CD4-positive, alpha-beta T cell treated with Interleukin-4 for 1 hour (primary cell): ENCODE measurements at regions not wholly inside any gene's neighbourhood (a gene's known extent, or its start where the extent isn't known, plus 50 kb on each side); places are given as distances from the start of the nearest gene placed in this dataset.
A peak's percentile ranks its signal among the peaks of the same experiment; 100 is the strongest.
"Not testable (repeated sequence)": the region's sequence is repeated elsewhere in the genome, so short reads cannot be mapped to it uniquely, and the experiment has no call there.

Experiments
- DNase-seq, 2 donors: peaks; one replicate each; pipeline ENCODE4 v3.0.0-alpha.2; 2020 to 2022

- no peak for DNase-seq
Measured at GRCh38 chrX:77003956-77004355, 443.2 kb upstream of the FGF16 start.

- DNase-seq, result no peak
Measured at GRCh38 chrX:77009691-77010090, 437.5 kb upstream of the FGF16 start.

GRCh38 chrX:77014377-77015372 is 432.5 kb upstream of the FGF16 start:
- DNase-seq, result no peak

- no peak for DNase-seq
Measured at GRCh38 chrX:77017093-77017492, 430.1 kb upstream of the FGF16 start.

- DNase-seq, result not testable (repeated sequence)
Measured at GRCh38 chrX:77046180-77046810, 400.9 kb upstream of the FGF16 start.

GRCh38 chrX:77060572-77060971 is 386.6 kb upstream of the FGF16 start:
- no peak for DNase-seq

GRCh38 chrX:77061022-77061421 is 386.2 kb upstream of the FGF16 start:
- no peak for DNase-seq

- DNase-seq, result no peak
Measured at GRCh38 chrX:77061545-77061944, 385.6 kb upstream of the FGF16 start.

GRCh38 chrX:77065896-77066295 is 381.3 kb upstream of the FGF16 start:
- no peak for DNase-seq

GRCh38 chrX:77070202-77070918 is 376.8 kb upstream of the FGF16 start:
- no peak for DNase-seq

- no peak for DNase-seq
Measured at GRCh38 chrX:77076896-77077295, 370.3 kb upstream of the FGF16 start.

- not testable (repeated sequence) for DNase-seq
Measured at GRCh38 chrX:77081237-77081636, 366.0 kb upstream of the FGF16 start.

GRCh38 chrX:77085372-77085771 is 361.8 kb upstream of the FGF16 start:
- no peak for DNase-seq

GRCh38 chrX:77087529-77088169 is 359.5 kb upstream of the FGF16 start:
- DNase-seq, result no peak

GRCh38 chrX:77088233-77088632 is 359.0 kb upstream of the FGF16 start:
- DNase-seq, result no peak

GRCh38 chrX:77114501-77114900 is 332.7 kb upstream of the FGF16 start:
- DNase-seq, result no peak

- DNase-seq, result no peak
Measured at GRCh38 chrX:77118686-77119085, 328.5 kb upstream of the FGF16 start.

GRCh38 chrX:77119706-77120105 is 327.5 kb upstream of the FGF16 start:
- DNase-seq, result no peak

GRCh38 chrX:77123917-77124316 is 323.3 kb upstream of the FGF16 start:
- not testable (repeated sequence) for DNase-seq

- not testable (repeated sequence) for DNase-seq
Measured at GRCh38 chrX:77127571-77127970, 319.6 kb upstream of the FGF16 start.

- no peak for DNase-seq
Measured at GRCh38 chrX:77143907-77144306, 303.3 kb upstream of the FGF16 start.

GRCh38 chrX:77160301-77160700 is 286.9 kb upstream of the FGF16 start:
- DNase-seq, result peak in 1 of 2 donors; percentile 11

- no peak for DNase-seq
Measured at GRCh38 chrX:77162777-77163176, 284.4 kb upstream of the FGF16 start.
